ENCODE measurements at regions not wholly inside any gene's neighbourhood (a gene's known extent, or its start where the extent isn't known, plus 50 kb on each side); places are given as distances from the start of the nearest gene placed in this dataset.

DNA sequence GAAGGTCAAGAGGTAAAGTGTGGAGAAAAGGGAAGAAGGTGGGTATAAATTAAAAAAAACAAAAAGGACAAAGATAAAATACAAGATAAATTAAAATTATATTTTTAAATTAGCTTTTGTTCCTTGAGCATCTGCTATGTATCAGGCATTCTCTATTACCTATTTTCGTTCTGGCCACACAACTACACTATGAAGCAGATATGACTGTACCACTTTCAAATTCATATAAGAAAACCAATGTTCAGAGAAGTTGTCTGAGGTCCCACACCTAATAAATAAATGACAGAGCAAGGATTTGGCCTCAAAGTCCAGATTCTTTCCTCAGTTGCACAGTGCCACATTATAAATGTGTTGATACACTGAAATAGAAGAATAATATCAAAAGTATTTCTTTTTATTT, 103.8 kb upstream of the PCDH15 start:
- H3K4me3 ChIP-seq (ENCODE audit: low read depth, low read length), result no peak overlapping the region
- DNase-seq (ENCODE audit: low read depth), result no peak
- TF ChIP-seq, protein P1, sequence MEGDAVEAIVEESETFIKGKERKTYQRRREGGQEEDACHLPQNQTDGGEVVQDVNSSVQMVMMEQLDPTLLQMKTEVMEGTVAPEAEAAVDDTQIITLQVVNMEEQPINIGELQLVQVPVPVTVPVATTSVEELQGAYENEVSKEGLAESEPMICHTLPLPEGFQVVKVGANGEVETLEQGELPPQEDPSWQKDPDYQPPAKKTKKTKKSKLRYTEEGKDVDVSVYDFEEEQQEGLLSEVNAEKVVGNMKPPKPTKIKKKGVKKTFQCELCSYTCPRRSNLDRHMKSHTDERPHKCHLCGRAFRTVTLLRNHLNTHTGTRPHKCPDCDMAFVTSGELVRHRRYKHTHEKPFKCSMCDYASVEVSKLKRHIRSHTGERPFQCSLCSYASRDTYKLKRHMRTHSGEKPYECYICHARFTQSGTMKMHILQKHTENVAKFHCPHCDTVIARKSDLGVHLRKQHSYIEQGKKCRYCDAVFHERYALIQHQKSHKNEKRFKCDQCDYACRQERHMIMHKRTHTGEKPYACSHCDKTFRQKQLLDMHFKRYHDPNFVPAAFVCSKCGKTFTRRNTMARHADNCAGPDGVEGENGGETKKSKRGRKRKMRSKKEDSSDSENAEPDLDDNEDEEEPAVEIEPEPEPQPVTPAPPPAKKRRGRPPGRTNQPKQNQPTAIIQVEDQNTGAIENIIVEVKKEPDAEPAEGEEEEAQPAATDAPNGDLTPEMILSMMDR (conservative IDR thresholded peaks at IDR 0.05; ENCODE audit: low read depth, low read length), result no peak

GRCh38 chr10:54903745-54904144, 102.7 kb upstream of the PCDH15 start:
- TF ChIP-seq, protein P1 (conservative IDR thresholded peaks at IDR 0.05; ENCODE audit: low read depth, low read length), result no peak
- DNase-seq (ENCODE audit: low read depth), result no peak
- no peak overlapping the region for H3K4me3 ChIP-seq (ENCODE audit: low read depth, low read length)

- TF ChIP-seq, protein P1 (conservative IDR thresholded peaks at IDR 0.05; ENCODE audit: low read depth, low read length), result no peak
- no peak overlapping the region for H3K4me3 ChIP-seq (ENCODE audit: low read depth, low read length)
Measured at GRCh38 chr10:54900584-54900983, 99.6 kb upstream of the PCDH15 start.

GRCh38 chr10:54880996-54881395, 80.0 kb upstream of the PCDH15 start:
- TF ChIP-seq, protein P1 (conservative IDR thresholded peaks at IDR 0.05; ENCODE audit: low read depth, low read length), result no peak
- DNase-seq (ENCODE audit: low read depth), result no peak
- H3K4me3 ChIP-seq (ENCODE audit: low read depth, low read length), result no peak overlapping the region

More at GRCh38 chr10:54900584-54900983, 99.6 kb upstream of the PCDH15 start:
- no peak for DNase-seq (ENCODE audit: low read depth)

GRCh38 chr10:54869022-54869421, 68.0 kb upstream of the PCDH15 start:
- H3K4me3 ChIP-seq (ENCODE audit: low read depth, low read length), result no peak overlapping the region
- peak; percentile 7 for DNase-seq (ENCODE audit: low read depth)
- TF ChIP-seq, protein P1 (conservative IDR thresholded peaks at IDR 0.05; ENCODE audit: low read depth, low read length), result no peak

DNA sequence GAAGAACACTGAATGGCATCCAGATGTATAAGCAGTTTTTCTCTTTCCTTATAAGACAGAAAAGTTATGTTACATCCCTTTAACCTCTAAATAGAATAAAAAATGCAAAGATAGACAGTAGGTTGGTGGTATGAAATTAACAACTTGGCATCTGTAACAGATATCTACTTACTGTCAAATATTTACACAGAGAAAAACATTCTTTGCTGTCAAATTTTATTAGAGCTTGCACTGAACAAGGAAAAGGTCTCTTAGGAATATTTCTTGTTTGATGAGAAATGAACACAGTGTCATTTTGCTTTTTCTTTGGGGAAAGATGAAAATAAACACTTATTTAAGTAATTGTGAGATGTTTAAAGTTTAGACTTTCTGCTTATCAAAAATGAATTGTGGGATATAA, 65.6 kb upstream of the PCDH15 start:
- H3K4me3 ChIP-seq (ENCODE audit: low read depth, low read length), result no peak overlapping the region
- DNase-seq (ENCODE audit: low read depth), result no peak
- TF ChIP-seq, protein P1 (conservative IDR thresholded peaks at IDR 0.05; ENCODE audit: low read depth, low read length), result no peak

DNA sequence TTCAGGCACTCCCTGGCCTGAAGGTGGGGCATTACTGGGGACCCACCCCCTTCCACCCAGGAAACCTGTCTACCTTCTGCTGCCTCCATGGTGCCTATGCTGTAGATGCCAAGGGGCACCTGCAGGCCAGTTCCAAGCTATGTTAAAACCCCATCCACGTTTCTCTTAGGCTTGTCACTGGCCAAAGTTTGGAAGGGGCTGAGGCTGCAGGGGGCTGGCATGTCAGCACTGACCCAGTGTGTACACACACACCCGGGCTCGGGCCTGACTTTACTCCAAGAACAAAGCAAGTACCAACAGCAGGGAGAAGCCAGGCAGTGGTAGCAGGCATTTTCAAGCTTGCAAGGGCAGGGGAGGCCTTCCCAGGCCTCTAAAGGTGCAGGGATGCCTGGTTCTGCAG, 53.8 kb upstream of the PCDH15 start:
- TF ChIP-seq, protein P1 (conservative IDR thresholded peaks at IDR 0.05; ENCODE audit: low read depth, low read length), result no peak
- DNase-seq (ENCODE audit: low read depth), result no peak
- no peak overlapping the region for H3K4me3 ChIP-seq (ENCODE audit: low read depth, low read length)

Measured in epithelial cell of proximal tubule (primary cell).